Gastroesophageal sphincter (tissue), 3 donors: ENCODE measurements at regions not wholly inside any gene's neighbourhood (a gene's known extent, or its start where the extent isn't known, plus 50 kb on each side); places are given as distances from the start of the nearest gene placed in this dataset.

ENCODE experiments used
- CTCF ChIP-seq, 4 experiments: fragments of 200-600 bp in 2 of 4; fragments of 450-650 bp in 2 of 4; sonication (generic) in 1 of 4; IDR thresholded peaks; one replicate each; pipeline ENCODE4 v1.5.1; 2017 to 2019; ENCODE audit warnings: antibody characterized with exemption in 4 of 4, mild to moderate bottlenecking in 2 of 4, moderate library complexity in 2 of 4
- EP300 ChIP-seq: sonication (generic); formaldehyde crosslinking; IDR thresholded peaks from one replicate; pipeline ENCODE4 v1.6.1; 2017; ENCODE audit warnings: antibody characterized with exemption, mild to moderate bottlenecking
- POLR2A ChIP-seq, 2 donors: fragments of 450-650 bp; IDR thresholded peaks; one replicate each; pipeline ENCODE4 v1.6.1; 2017; ENCODE audit warnings: antibody characterized with exemption in 2 of 2, mild to moderate bottlenecking in 2 of 2, moderate library complexity in 1 of 2
- POLR2AphosphoS5 ChIP-seq: sonication (generic); formaldehyde crosslinking; IDR thresholded peaks from one replicate; pipeline ENCODE4 v1.6.1; 2017; ENCODE audit warnings: antibody characterized with exemption

- TF ChIP-seq CTCF (IDR thresholded peaks at IDR 0.05), result no peak
- TF ChIP-seq EP300, result no peak
- no peak for TF ChIP-seq POLR2AphosphoS5
- no peak for TF ChIP-seq POLR2A (IDR thresholded peaks at IDR 0.05)
These were observed 1325.1 kb upstream of the MAP3K7 start for GRCh38 chr6:91911945-91912344.
